ENCODE measurements at regions not wholly inside any gene's neighbourhood (a gene's known extent, or its start where the extent isn't known, plus 50 kb on each side); places are given as distances from the start of the nearest gene placed in this dataset.

DNA sequence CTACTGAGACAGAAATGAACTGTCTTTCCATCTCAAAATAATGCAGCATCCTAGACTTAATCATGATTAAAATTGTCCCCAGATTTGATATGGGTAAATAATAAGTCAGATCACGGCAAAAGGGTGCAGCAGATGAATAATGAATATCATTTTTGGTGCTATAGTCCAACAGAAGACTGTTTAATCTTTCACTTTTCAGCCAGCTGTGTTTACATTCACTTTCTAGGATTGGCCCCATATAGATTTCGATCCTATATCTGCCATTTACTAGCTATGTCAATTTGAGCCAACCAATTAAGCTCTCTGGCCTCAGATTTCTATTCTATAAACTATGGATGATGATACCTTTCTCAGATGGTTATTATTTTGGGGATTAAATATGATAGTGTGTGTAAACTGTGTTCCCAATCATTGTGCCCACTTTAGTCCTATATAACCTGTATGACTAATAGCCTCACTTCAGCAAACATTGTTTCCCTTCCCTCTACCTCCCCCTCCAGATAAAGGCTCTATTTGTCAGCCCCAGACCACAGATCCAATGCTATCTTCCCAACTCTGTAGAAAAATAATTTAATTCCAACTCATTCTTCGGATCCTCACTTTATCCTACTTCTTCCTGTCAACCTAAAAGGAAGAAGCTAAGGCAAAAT lies 53.6 kb upstream of the NT5E start:
- DNase-seq (ENCODE audit: low read depth in 3 of 3), result no peak

DNA sequence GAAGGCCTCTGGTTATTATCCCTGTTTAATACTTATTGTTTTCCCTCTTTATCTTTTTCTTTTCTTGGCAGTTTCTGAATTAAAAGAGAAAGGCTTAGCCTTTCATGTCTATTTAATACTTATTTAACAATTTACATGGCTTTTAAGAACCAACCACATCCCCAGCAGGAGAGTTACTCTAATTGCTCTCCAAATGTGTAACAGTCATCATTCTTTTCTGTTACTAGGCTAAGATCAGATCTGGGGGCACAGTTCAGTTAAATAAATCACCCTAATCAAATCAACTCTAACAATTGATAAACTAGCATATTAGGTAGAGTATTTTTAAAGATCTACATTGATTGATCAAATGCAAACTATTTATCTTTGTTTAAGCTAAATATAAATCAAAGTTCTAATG lies 54.1 kb upstream of the NT5E start:
- no peak for DNase-seq (ENCODE audit: low read depth in 3 of 3)

DNA sequence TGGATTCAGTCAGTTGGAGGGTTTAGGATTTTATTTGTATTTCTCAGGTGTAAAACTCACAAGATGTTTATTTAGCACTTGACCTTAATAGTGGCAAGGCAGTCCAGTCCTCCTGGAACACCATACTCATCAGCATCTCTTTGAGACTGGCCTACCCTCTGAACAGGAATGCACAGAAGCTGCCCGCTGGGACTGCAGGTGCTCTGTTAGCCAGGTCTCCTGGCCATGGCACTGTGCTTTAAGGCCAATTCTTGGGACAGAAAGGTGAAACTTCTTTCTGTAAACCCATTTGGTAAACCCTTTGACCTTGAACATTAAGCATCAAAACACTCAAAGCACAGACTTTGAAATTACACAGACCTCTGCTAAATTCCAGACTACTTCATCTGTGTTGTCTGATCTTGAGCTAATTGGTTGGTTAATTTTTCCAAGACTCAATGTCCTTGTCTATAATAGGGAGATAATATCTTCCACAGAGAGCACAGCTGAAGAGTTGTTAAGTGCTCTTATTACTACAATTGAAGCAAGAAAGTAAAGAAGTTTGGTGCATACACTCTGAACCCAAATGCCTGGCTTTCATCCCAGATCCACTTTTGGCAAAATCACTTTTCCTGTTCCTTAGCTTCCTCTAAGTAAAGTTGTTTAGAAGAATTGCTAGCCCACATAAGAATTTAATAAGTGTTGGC lies 54.9 kb upstream of the NT5E start:
- DNase-seq (ENCODE audit: low read depth in 3 of 3), result no peak

DNA sequence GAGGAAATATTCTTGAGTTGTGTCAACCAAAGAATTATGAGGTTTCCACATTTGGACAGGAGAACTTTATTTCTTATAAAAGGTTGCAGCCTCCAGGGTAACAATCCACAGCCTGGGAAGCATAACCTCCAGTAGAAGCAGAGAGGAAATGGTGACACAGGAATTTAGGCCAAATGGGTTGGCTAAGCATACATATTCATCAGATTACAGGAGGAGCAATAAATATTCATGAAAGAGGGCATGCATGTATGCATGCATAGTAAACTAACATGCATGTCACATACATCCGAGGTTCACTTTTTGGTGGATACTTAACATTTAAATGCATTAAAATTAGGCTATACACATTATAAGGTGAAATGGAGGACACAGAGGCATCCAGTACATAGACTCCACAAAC lies 55.7 kb upstream of the NT5E start:
- DNase-seq (ENCODE audit: low read depth in 3 of 3), result no peak

DNA sequence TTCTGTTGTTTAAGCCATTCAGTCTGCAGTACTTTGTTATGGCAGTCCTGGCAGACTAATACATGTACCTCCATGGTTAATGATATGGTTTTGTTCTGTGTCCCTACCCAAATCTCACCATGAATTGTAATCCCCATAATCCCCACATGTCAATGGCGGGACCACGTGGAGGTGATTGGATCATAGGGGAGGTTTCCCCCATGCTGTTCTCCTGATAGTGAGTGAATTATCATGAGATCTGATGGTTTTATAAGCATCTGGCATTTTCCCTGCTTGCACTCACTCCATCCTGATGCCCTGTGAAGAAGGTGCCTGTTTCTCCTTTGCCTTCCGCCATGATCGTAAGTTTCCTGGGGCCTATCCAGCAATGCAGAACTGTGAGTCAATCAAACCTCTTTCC lies 57.5 kb upstream of the NT5E start:
- no peak for DNase-seq (ENCODE audit: low read depth in 3 of 3)

DNA sequence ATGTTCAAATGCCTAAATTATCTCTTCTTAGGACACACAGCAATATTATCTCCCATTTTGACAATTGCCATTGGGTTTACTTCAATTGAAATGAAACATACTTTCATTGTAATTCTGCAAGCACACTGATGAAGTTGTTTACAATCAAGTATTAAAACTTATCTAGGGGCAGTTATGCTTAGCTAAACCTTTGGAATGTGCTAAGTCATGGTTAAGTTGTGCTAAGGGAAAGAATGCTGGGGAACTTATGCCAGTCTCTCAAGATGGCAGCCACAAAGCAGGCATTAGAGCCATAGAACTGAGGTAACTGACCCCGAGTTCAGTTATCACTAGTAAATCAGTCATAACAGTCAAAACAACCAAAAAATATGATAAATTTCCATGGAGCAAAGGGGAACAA lies 59.1 kb upstream of the NT5E start:
- DNase-seq (ENCODE audit: low read depth in 3 of 3), result no peak

DNA sequence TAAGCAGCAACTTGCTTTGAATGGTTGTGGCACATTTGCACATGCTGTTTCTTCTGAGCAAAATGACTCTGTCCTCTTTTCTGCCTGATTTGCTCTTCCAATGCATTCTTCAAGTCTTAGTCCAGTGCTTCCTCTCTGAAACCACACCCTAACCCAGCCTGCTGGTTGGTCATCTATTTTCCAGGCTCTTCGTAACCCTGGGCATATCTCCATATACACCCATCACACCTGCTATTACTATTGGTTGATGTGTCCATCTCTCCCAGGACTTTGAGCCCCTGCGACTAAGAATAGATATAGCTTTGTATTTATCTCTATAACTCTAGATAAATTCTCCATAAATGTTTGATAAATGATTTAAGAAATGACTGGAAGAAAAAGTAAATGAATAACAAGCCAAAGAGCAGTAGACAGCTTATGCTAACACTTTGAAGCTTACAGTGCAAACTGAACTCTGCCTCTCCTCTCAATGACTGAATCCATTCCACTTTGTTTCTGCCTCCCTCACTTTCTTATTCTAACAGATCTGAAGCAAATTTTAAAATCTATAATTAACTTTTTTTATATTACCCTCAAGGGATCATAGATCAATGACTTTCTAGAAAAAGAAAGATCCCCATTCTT lies 59.7 kb upstream of the NT5E start:
- DNase-seq (ENCODE audit: low read depth in 3 of 3), result no peak

DNA sequence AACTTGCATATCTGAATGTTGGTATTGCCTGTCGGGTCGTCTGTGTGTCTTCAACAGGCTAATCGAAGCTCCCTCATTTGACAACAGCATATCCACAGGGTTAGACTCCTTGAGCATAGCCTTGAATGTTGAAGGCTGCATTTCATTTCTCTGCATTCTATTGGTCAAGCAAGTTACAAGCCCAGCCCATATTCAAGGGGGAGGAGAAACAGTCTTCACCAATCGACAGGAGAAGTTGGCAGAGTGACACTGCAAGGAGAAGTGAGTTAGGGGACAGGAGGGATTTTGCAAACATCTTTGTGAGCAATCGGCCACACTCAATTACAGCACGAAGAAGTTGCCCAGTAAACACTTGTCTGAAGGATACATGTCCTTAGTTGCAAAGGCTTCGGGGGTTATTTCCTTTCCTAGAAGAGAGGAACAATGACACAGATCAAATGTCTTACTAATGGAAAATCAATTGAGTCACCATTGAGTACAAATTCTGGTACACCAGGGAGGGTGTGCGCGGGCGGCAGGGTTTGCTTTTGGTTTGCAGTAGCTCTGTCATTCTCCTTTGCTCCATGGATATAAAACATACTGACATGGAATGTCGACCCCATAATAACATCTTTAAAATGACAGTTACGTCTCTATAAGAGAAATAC lies 60.6 kb upstream of the NT5E start:
- DNase-seq (ENCODE audit: low read depth in 3 of 3), result no peak

DNA sequence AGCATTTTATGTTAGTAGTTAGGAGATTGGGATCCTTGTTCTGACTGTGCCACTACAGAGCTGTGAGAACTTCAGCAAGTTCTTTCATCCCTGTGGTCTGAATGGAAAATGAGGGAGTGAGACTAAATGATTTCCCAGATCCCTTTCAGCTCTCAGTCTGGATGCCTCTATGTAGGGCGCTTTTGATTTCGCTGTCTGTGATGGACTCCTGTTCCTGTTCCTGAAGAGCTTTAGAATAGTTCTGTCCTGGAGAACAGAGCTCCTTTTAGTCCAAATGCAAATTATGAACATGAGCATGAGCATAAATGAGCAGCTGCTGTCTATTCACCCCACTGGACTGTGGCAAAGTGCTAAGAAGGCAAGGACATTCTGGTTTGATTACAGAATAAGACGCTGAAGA lies 61.4 kb upstream of the NT5E start:
- DNase-seq (ENCODE audit: low read depth in 3 of 3), result no peak

DNA sequence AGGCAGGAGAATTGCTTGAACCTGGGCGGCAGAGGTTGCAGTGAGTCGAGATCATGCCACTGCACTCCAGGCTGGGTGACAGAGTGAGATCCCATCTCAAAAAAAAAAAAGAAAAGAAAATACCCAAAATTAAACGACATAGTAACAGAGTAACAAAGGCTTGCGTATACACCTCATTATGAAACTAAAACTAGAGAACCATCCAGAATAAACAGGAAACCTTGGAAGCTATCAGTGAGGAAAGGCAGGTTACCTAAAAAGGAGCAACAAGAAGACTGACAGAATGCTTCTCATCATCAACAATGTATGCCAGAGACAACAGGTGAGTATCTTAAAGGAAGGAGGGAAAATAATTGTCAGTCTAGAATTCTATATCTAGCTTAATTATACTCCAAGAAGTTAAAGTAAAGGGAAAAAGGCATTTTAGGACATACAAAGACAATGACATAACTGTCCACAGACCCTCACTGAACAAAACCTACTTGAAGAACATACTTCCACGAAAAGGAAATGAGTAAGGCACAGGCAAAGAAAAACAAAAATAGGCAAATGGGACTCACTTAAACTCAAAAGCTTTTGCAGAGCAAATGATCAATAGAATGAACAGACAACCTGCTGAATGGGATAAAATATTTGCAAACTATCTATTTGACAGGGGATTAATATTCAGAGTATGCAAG lies 64.1 kb upstream of the NT5E start:
- no peak for DNase-seq (ENCODE audit: low read depth in 3 of 3)

DNA sequence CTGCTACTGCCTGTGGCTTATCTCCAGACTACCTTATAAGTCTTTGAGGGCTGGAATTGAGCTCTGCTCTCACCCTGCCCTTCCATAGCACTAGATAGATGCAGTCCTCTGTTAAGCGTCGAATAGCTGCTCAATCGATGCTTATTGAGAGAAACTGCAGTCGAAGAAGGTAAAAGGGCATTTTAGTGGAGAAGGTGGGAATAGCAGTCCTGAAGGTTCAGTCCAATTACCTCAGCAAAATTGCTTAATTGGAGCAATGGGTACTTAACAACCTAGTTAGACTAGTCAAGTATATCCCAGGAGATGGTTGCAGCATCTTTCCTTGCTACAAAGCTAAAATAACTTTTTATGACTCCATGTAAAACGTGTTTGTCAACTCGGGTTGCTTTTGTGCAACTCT lies 66.8 kb upstream of the NT5E start:
- no peak for DNase-seq (ENCODE audit: low read depth in 3 of 3)

DNA sequence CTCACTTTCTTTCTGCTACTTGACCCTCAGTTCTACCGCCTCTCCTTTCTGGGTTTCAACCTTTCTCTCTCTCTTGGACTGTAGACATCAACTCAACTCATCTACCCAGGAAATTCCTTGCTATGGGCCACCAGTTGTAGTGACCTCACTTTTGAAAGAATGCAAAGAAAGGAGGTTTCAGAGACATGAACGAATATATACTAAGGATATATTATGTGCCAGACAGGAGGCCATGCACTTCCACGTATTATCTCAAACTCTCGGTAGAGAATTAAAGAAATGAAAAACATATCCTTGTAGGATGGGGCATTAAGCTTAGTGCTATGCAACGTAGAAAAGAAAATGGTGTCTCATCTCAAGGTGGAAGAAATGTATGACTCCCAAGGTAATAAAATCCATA lies 67.3 kb upstream of the NT5E start:
- DNase-seq (ENCODE audit: low read depth in 3 of 3), result no peak

DNA sequence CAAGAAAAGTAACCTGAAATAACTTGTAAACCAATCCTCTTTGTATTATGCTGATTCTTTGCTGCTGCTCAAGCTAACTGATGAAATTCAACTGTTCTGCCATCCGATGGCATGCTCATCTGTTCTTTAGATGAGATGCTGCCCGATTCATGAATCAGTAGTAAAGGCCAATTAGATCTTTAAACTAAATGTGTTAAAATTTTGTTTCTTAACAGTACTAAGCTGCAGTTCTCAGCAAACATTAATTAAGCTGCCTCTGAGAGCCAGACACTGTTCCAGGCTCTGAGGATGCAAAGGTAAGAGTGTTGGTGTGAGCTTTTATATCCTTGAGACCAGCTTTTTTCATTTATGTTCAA lies 77.0 kb upstream of the NT5E start:
- no peak for DNase-seq (ENCODE audit: low read depth in 3 of 3)

DNA sequence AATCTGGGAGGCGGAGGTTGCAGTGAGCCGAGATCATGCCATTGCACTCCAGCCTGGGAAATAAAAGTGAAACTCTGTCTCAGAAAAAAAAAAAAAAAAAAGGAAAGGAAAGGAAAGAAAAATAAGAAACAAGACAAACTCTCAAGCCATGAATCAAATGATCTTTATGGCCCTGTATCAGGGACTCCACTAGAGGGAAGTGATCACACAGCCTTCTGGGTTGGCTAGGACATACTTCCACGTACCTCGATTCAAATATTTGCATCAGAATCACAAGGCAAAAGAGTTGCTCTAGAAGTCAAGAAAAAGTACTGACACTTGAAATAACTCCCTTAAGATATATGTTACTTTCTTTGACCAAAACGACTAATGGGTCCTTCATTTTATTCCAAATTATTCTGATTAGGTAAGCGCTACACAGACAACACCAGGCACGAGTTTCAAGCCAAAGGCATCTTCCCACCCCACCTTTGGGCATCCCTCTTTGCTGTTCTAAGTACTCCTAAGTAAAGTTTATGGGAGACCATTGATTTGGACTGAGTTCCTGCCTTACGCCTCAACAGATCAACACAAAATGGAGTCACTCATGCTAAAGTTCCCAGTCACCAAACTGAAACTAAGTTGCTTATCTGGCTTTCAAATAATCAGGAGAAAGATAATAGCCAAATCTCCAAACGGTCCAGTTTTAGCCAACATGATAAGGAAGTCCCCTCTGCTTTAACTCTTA lies 77.5 kb upstream of the NT5E start:
- DNase-seq (ENCODE audit: low read depth in 3 of 3), result no peak

DNA sequence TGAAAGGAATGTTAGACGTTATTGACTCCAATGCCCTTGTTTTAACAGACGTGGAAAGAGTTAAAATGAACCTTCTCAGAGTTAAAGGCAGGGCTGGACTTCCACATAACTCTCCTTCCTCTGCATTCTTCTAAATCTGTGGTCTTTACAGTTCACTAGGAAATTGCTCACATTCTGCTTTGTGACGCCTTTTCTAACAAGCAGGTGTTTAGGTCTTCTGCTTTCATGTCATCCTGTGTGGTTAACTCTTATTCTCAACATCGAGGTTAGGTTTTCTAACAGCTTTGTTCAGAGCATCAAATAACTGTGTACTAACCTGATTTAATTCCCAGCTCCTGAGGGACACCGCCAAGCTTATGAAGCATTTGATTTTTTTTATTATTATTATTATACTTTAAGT lies 81.3 kb upstream of the NT5E start:
- no peak for DNase-seq (ENCODE audit: low read depth in 3 of 3)

DNA sequence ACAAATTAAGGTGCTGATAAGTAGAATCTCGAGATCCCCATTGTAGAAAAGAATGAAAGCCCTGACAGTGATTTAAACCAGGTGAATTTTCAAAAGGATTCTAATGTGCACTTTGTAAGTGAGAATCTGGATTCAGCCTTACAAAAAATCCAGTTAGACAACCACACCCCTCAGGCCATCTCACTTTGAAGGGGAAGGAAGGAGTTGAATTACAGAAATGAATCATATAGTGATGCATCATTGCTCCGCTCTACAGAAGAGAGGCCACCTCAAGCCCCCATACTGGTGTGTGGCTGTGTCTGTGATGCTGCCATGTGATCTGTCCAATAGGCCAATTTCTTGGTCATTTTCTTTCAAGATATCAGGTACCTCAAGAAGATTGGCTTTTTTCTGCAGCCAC lies 85.5 kb upstream of the NT5E start:
- DNase-seq (ENCODE audit: low read depth in 3 of 3), result no peak

DNA sequence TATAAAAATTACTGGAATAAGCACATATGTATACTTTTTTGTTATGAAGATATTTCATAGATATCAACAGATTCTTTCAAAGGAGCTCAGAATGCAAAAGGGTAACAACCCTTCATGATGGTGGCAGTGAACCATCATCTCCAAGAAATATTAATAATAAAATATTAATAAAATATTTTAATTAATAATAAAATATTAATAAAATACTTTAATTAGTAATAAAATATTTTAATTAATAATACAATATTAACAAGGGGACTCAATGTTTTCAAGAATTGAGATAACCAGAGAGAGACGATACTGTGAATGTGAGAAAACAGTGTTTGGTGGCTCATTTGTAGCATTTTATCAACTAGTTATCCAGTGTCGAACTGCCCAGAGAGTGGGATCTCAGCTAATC lies 86.0 kb upstream of the NT5E start:
- no peak for DNase-seq (ENCODE audit: low read depth in 3 of 3)

DNA sequence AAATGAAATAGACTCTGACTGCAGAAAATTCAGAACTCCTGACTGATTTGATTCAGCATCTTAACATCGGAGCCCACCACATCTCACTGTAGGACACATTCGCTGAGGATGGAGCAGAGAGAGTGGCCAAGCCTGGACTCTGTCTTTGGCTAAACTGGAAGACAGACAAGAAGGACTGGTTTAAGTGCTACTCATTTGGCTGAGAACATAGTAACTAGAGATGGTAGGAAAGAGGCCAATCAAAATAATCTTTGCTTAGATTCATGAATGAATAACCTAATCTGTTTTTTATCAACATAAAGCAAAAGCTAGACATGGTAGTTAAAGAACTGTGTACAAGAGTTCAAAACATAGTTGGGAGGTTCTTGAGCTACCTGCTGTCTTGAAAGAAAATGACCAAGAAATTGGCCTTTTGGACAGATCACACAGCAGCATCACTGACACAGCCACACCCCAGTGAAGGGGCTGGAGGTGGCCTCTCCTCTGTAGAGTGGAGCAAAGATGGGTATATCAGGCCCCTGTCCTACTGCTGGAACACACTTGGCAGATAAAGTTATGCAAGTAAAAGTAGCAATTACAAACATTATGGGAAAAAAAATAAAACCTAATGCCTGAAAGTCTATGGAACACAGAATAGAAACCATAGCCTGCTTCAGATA lies 87.1 kb upstream of the NT5E start:
- no peak for DNase-seq (ENCODE audit: low read depth in 3 of 3)

DNA sequence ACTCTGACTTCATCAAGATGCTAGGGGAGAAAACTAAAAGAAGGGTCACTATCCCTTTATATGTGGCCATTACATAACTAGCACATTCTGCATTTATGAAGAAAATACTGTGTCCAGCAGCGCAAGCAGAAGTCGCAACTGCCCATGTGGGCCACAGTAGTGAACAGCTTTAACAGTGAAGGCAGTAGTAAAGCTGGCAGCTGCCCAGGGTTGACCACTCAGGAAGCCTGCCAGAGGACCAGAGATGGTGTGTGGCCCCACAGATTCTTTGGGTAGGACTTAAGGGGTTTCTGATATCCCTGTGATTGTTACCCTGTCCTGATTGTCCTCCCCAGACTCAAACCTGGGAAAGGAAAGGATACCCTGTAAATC lies 88.3 kb upstream of the NT5E start:
- no peak for DNase-seq (ENCODE audit: low read depth in 3 of 3)

DNA sequence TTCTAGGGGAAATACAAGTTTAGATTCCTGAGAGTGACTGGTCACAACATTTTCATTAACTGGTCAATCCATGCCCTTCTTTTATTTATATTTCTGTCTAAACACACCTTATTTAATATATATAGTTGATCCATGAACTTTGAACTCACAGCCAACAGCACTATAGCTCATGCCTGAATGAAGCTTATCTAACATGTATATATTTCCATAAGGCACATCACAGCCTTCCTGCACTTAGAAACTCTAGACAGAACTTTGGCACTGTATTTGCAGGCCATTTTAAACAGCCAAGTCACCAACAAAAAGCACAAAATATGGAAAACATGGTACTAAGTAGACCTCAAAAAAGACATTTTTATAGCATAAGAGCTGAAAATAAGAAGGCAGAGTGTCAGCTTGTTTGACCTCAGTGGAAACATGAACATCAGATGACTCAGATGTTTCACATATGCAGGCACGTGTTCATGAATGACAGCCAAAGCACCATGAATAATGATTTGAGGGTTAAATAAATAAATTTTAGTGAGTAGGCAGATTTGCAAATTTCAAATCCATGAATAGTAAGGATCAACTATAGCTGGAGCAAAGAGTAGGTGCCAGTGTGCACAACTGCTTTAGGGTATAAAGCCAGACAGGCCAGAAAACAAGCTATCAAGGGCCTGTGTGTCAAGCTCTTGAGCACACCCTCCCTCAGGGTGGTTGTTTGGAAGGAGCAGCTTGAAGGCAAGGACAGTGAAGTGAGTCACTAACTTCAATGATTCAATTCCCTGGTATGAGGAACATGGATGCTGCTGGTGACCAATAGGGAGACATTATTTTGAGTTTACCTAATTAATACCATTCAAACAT lies 88.9 kb upstream of the NT5E start:
- DNase-seq (ENCODE audit: low read depth in 3 of 3), result no peak
